ENCODE measurements at regions not wholly inside any gene's neighbourhood (a gene's known extent, or its start where the extent isn't known, plus 50 kb on each side); places are given as distances from the start of the nearest gene placed in this dataset.

DNA sequence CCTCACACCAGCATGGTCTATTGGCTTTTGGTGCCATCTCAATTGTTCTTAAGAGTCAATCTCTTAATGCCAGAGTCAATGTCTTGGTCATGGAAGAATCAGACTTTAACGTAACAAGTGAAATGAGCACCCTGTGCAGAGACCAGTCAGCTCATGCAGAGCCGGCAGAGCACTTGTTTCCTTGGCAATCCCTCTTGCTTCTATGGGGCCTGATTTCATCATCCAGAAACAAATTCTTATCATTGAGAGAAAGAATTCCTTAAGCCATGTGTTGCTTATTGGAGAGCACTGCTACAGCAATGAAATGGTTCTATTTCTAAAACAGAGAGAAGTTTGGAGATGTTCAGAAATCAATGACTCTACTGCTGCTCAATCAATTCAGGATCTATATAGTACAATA lies 212.8 kb downstream of the IPMK start:
- H4K12ac ChIP-seq (ENCODE audit: low read depth, low read length): no peak overlapping the region
- H4K8ac ChIP-seq (ENCODE audit: low read depth, low read length): no peak overlapping the region
- no peak overlapping the region for H3K4ac ChIP-seq (ENCODE audit: low read depth, low read length)
- H2AFZ ChIP-seq (ENCODE audit: insufficient read depth, low read length, poor library complexity): no peak overlapping the region
- no peak overlapping the region for H3K18ac ChIP-seq (ENCODE audit: low read length)
- no CpG with 5 or more reads among the region's 2 CpGs for WGBS (ENCODE audit: extremely low coverage, insufficient coverage, insufficient read length)
- no peak overlapping the region for H3K23ac ChIP-seq (ENCODE audit: low read length)
- no peak overlapping the region for H2BK12ac ChIP-seq (ENCODE audit: low read length)
- H3K14ac ChIP-seq (ENCODE audit: low read length): no peak overlapping the region
- H2BK5ac ChIP-seq (ENCODE audit: low read depth, low read length, poor library complexity): no peak overlapping the region
- no peak overlapping the region for H4K91ac ChIP-seq (ENCODE audit: low read depth, low read length)
- H2BK120ac ChIP-seq (ENCODE audit: insufficient read depth, low read length, poor library complexity): no peak overlapping the region
- no peak overlapping the region for H2AK5ac ChIP-seq (ENCODE audit: low read length)
- no peaks in the 10 kb centered on the region for H3K79me2 ChIP-seq (ENCODE audit: control insufficient read depth, insufficient read depth, low read length, poor library complexity)
- no peak overlapping the region for H3K4me2 ChIP-seq (ENCODE audit: low read length)
- no peak overlapping the region for H3K27ac ChIP-seq (ENCODE audit: low read depth, low read length)
- DNase-seq: peak in 1 of 2 donors; percentile 5
- peaks cover 0 to 3% of the 10 kb centered on the region in 2 experiments for H3K4me1 ChIP-seq (ENCODE audit: control insufficient read depth in 1 of 2, insufficient read depth in 2 of 2, low read length in 2 of 2)
- H3K79me1 ChIP-seq (ENCODE audit: low read length): no peaks in the 10 kb centered on the region
- H3K27me3 ChIP-seq (ENCODE audit: insufficient read depth, low read length): no peaks in the 10 kb centered on the region
- no peak overlapping the region for H3K4me3 ChIP-seq (ENCODE audit: low read depth, low read length)
- H3K9ac ChIP-seq (ENCODE audit: low read length): no peak overlapping the region
- H3K36me3 ChIP-seq (ENCODE audit: control insufficient read depth in 1 of 2, insufficient read depth in 2 of 2, low read length in 2 of 2): no peaks in the 10 kb centered on the region
- no peaks in the 10 kb centered on the region for H3K9me3 ChIP-seq (ENCODE audit: insufficient read depth, low read depth, low read length)

GRCh38 chr10:58052772-58053171 lies 214.9 kb downstream of the IPMK start:
- no peak overlapping the region for H3K23ac ChIP-seq (ENCODE audit: low read length)

DNA sequence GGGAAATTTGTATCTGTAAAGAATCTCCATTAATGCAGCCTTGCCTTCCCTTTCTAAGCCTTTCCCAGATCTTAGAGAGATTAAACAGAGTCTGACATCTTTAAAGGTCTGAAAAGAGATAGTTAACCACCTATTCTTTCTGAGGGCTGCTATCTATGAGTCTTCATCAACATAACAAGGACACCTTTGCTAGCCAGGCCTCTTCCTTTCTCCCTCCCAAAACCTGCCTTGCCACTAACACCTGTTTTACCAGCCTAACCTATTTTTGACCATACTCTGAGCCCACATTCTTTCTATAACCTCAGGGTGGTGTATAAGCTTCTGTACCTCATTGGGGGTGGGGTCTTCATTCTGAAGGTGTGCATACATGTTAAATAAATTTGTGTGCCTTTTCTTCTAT lies 217.1 kb downstream of the IPMK start:
- no peak overlapping the region for H2BK120ac ChIP-seq (ENCODE audit: insufficient read depth, low read length, poor library complexity)
- H3K4me3 ChIP-seq (ENCODE audit: low read depth, low read length): no peak overlapping the region
- peaks cover 0 to 3% of the 10 kb centered on the region in 2 experiments for H3K4me1 ChIP-seq (ENCODE audit: control insufficient read depth in 1 of 2, insufficient read depth in 2 of 2, low read length in 2 of 2)
- H3K23ac ChIP-seq (ENCODE audit: low read length): no peak overlapping the region
- peak overlapping the region; percentile 29 for H3K4me2 ChIP-seq (ENCODE audit: low read length)
- H3K9ac ChIP-seq (ENCODE audit: low read length): no peak overlapping the region
- H3K79me2 ChIP-seq (ENCODE audit: control insufficient read depth, insufficient read depth, low read length, poor library complexity): no peaks in the 10 kb centered on the region
- H3K27ac ChIP-seq (ENCODE audit: low read depth, low read length): no peak overlapping the region
- H2AK5ac ChIP-seq (ENCODE audit: low read length): no peak overlapping the region
- no peak overlapping the region for H4K8ac ChIP-seq (ENCODE audit: low read depth, low read length)
- H3K9me3 ChIP-seq (ENCODE audit: insufficient read depth, low read depth, low read length): no peaks in the 10 kb centered on the region
- no peak overlapping the region for H2BK12ac ChIP-seq (ENCODE audit: low read length)
- no peak for DNase-seq
- H3K79me1 ChIP-seq (ENCODE audit: low read length): no peaks in the 10 kb centered on the region
- no peaks in the 10 kb centered on the region for H3K36me3 ChIP-seq (ENCODE audit: control insufficient read depth in 1 of 2, insufficient read depth in 2 of 2, low read length in 2 of 2)
- no peak overlapping the region for H3K18ac ChIP-seq (ENCODE audit: low read length)
- H3K27me3 ChIP-seq (ENCODE audit: insufficient read depth, low read length): no peaks in the 10 kb centered on the region
- H4K91ac ChIP-seq (ENCODE audit: low read depth, low read length): no peak overlapping the region
- H2BK5ac ChIP-seq (ENCODE audit: low read depth, low read length, poor library complexity): no peak overlapping the region
- H2AFZ ChIP-seq (ENCODE audit: insufficient read depth, low read length, poor library complexity): no peak overlapping the region
- no peak overlapping the region for H3K14ac ChIP-seq (ENCODE audit: low read length)
- H3K4ac ChIP-seq (ENCODE audit: low read depth, low read length): no peak overlapping the region
- H4K12ac ChIP-seq (ENCODE audit: low read depth, low read length): no peak overlapping the region

More at GRCh38 chr10:58052772-58053171, 214.9 kb downstream of the IPMK start:
- Histone ChIP-seq H4K12ac (ENCODE audit: low read depth, low read length) (no peak overlapping the region), H2BK120ac (ENCODE audit: insufficient read depth, low read length, poor library complexity) (no peak overlapping the region), H3K4me1 (ENCODE audit: control insufficient read depth in 1 of 2, insufficient read depth in 2 of 2, low read length in 2 of 2) (peaks cover 0 to 3% of the 10 kb centered on the region in 2 experiments), H3K79me1 (ENCODE audit: low read length) (no peaks in the 10 kb centered on the region), H2AFZ (ENCODE audit: insufficient read depth, low read length, poor library complexity) (no peak overlapping the region), H3K4ac (ENCODE audit: low read depth, low read length) (no peak overlapping the region), H3K14ac (ENCODE audit: low read length) (no peak overlapping the region), H3K18ac (ENCODE audit: low read length) (no peak overlapping the region), H4K91ac (ENCODE audit: low read depth, low read length) (no peak overlapping the region), H2AK5ac (ENCODE audit: low read length) (no peak overlapping the region), H3K4me3 (ENCODE audit: low read depth, low read length) (no peak overlapping the region), H3K36me3 (ENCODE audit: control insufficient read depth in 1 of 2, insufficient read depth in 2 of 2, low read length in 2 of 2) (no peaks in the 10 kb centered on the region), H2BK12ac (ENCODE audit: low read length) (no peak overlapping the region), H4K8ac (ENCODE audit: low read depth, low read length) (no peak overlapping the region), H3K27ac (ENCODE audit: low read depth, low read length) (no peak overlapping the region), H3K4me2 (ENCODE audit: low read length) (no peak overlapping the region), H2BK5ac (ENCODE audit: low read depth, low read length, poor library complexity) (no peak overlapping the region), H3K27me3 (ENCODE audit: insufficient read depth, low read length) (no peaks in the 10 kb centered on the region), H3K9ac (ENCODE audit: low read length) (no peak overlapping the region), H3K79me2 (ENCODE audit: control insufficient read depth, insufficient read depth, low read length, poor library complexity) (no peaks in the 10 kb centered on the region), H3K9me3 (ENCODE audit: insufficient read depth, low read depth, low read length) (no peaks in the 10 kb centered on the region)
- DNase-seq: no peak
- WGBS (ENCODE audit: extremely low coverage, insufficient coverage, insufficient read length): no CpG with 5 or more reads among the region's 1 CpG

DNA sequence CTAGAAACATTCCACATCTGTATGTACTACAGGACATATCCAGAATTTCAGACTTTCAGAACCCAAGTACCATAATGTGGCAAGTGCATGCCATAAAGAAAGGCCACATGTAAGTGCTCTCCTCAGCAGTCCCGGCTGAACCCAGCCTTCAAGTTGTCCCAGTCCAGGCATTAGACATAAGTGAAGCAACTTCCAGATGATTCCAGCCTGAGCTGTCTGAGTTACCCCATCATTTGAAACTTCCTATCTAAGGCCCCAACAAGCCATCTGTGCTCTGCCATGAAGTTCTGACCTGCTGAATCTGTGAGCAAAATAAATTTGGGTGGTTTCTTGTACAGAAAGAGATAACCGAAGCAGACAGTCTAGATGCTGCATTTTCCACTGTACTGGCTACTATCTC lies 218.8 kb downstream of the IPMK start:
- no peak overlapping the region for H3K18ac ChIP-seq (ENCODE audit: low read length)
- H3K4me2 ChIP-seq (ENCODE audit: low read length): no peak overlapping the region
- H3K4me1 ChIP-seq (ENCODE audit: control insufficient read depth in 1 of 2, insufficient read depth in 2 of 2, low read length in 2 of 2): peaks cover 0 to 6% of the 10 kb centered on the region in 2 experiments
- H3K36me3 ChIP-seq (ENCODE audit: control insufficient read depth in 1 of 2, insufficient read depth in 2 of 2, low read length in 2 of 2): no peaks in the 10 kb centered on the region
- no peak overlapping the region for H2BK12ac ChIP-seq (ENCODE audit: low read length)
- no peak overlapping the region for H4K12ac ChIP-seq (ENCODE audit: low read depth, low read length)
- H2BK120ac ChIP-seq (ENCODE audit: insufficient read depth, low read length, poor library complexity): no peak overlapping the region
- no CpG with 5 or more reads among the region's 2 CpGs for WGBS (ENCODE audit: extremely low coverage, insufficient coverage, insufficient read length)
- no peak overlapping the region for H4K91ac ChIP-seq (ENCODE audit: low read depth, low read length)
- no peak overlapping the region for H3K9ac ChIP-seq (ENCODE audit: low read length)
- H2AFZ ChIP-seq (ENCODE audit: insufficient read depth, low read length, poor library complexity): no peak overlapping the region
- no peak overlapping the region for H3K14ac ChIP-seq (ENCODE audit: low read length)
- no peaks in the 10 kb centered on the region for H3K9me3 ChIP-seq (ENCODE audit: insufficient read depth, low read depth, low read length)
- DNase-seq: no peak
- no peak overlapping the region for H3K23ac ChIP-seq (ENCODE audit: low read length)
- no peak overlapping the region for H3K27ac ChIP-seq (ENCODE audit: low read depth, low read length)
- no peaks in the 10 kb centered on the region for H3K79me1 ChIP-seq (ENCODE audit: low read length)
- H4K8ac ChIP-seq (ENCODE audit: low read depth, low read length): no peak overlapping the region
- H3K4me3 ChIP-seq (ENCODE audit: low read depth, low read length): no peak overlapping the region
- H3K79me2 ChIP-seq (ENCODE audit: control insufficient read depth, insufficient read depth, low read length, poor library complexity): no peaks in the 10 kb centered on the region
- no peak overlapping the region for H2AK5ac ChIP-seq (ENCODE audit: low read length)
- no peak overlapping the region for H3K4ac ChIP-seq (ENCODE audit: low read depth, low read length)
- no peak overlapping the region for H2BK5ac ChIP-seq (ENCODE audit: low read depth, low read length, poor library complexity)
- no peaks in the 10 kb centered on the region for H3K27me3 ChIP-seq (ENCODE audit: insufficient read depth, low read length)

Measured in trophoblast cell (in vitro differentiated cells and primary cell).